PC-3 (cell line): ENCODE measurements at regions not wholly inside any gene's neighbourhood (a gene's known extent, or its start where the extent isn't known, plus 50 kb on each side); places are given as distances from the start of the nearest gene placed in this dataset.

Source experiments
- CTCF ChIP-seq: fragments of 300-600 bp; sonication (generic); conservative IDR thresholded peaks from 2 replicates; pipeline ENCODE4 v1.5.1; 2017; ENCODE audit warnings: antibody characterized with exemption, low read depth, mild to moderate bottlenecking, low read length
- EZH2 ChIP-seq: fragments of 300-600 bp; sonication (generic); IDR thresholded peaks from one replicate; pipeline ENCODE4 v1.6.1; 2017; ENCODE audit warnings: antibody characterized with exemption, mild to moderate bottlenecking, low read length; ENCODE audit not compliant: unreplicated experiment

DNA sequence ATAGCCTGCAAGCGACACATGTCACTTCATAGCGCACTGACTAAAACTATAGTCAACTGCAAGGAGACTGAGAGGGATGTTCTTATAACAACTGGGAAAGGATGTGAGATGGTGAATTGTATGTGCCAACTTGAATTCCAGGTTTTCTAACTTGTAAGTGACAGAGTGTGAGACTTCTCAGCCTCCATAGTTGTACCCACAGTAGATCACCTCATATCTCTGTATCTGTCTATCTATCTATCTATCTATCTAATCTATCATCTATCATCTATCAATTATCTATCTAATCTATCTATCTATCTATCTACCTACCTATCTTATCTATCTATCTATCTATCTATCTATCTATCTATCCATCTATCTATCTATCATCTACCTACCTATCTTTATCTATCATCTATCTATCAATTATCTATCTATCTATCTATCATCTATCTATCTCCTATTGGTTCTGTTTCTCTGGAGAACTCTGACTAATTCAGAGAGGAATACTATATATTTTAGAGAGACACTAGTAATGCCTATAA, 162.3 kb downstream of the CTH start:
- TF ChIP-seq CTCF (no peak), EZH2 (no peak)
